Stimulated activated CD4-positive, alpha-beta T cell treated with anti-CD3 and anti-CD28 coated beads, TNF-alpha, amount 100 ng/mL, for 1 hour (primary cell): ENCODE measurements at regions not wholly inside any gene's neighbourhood (a gene's known extent, or its start where the extent isn't known, plus 50 kb on each side); places are given as distances from the start of the nearest gene placed in this dataset.
"Not testable (repeated sequence)": the region's sequence is repeated elsewhere in the genome, so short reads cannot be mapped to it uniquely, and the experiment has no call there.

ENCODE experiments used
- DNase-seq, 3 donors: peaks; one replicate each; pipeline ENCODE4 v3.0.0-alpha.2; 2020; ENCODE audit warnings: low read depth in 3 of 3, low spot score in 1 of 3

- DNase-seq = no peak
These were observed 250.5 kb upstream of the IGFBP7 start for GRCh38 chr4:57360681-57361080.

GRCh38 chr4:57355101-57355665, 245.0 kb upstream of the IGFBP7 start:
- no peak for DNase-seq

GRCh38 chr4:57351731-57352130, 241.5 kb upstream of the IGFBP7 start:
- no peak for DNase-seq

- DNase-seq = no peak
These were observed 234.1 kb upstream of the IGFBP7 start for GRCh38 chr4:57344296-57344695.

GRCh38 chr4:57342411-57342810, 232.2 kb upstream of the IGFBP7 start:
- DNase-seq = no peak

GRCh38 chr4:57338861-57339260, 228.7 kb upstream of the IGFBP7 start:
- DNase-seq = not testable (repeated sequence)

- no peak for DNase-seq
These were observed 223.5 kb upstream of the IGFBP7 start for GRCh38 chr4:57333684-57334083.

GRCh38 chr4:57331959-57332358, 221.8 kb upstream of the IGFBP7 start:
- no peak for DNase-seq

- no peak for DNase-seq
These were observed 219.1 kb upstream of the IGFBP7 start for GRCh38 chr4:57329279-57329678.

GRCh38 chr4:57324673-57325307, 214.6 kb upstream of the IGFBP7 start:
- DNase-seq = no peak

GRCh38 chr4:57320849-57321248, 210.7 kb upstream of the IGFBP7 start:
- no peak for DNase-seq

- no peak for DNase-seq
These were observed 210.0 kb upstream of the IGFBP7 start for GRCh38 chr4:57320217-57320616.

GRCh38 chr4:57318703-57319102, 208.5 kb upstream of the IGFBP7 start:
- no peak for DNase-seq

GRCh38 chr4:57314636-57315035, 204.5 kb upstream of the IGFBP7 start:
- DNase-seq = no peak

- DNase-seq = no peak
These were observed 202.1 kb upstream of the IGFBP7 start for GRCh38 chr4:57312296-57312695.

- DNase-seq = no peak
These were observed 199.5 kb upstream of the IGFBP7 start for GRCh38 chr4:57309658-57310057.

- no peak for DNase-seq
These were observed 198.1 kb upstream of the IGFBP7 start for GRCh38 chr4:57308301-57308700.

GRCh38 chr4:57305836-57306235, 195.7 kb upstream of the IGFBP7 start:
- DNase-seq = no peak

GRCh38 chr4:57303012-57303751, 193.0 kb upstream of the IGFBP7 start:
- no peak for DNase-seq

- DNase-seq = not testable (repeated sequence)
These were observed 190.1 kb upstream of the IGFBP7 start for GRCh38 chr4:57300300-57300699.

GRCh38 chr4:57291911-57292310, 181.7 kb upstream of the IGFBP7 start:
- DNase-seq = no peak
